H9 (cell line): ENCODE measurements at regions not wholly inside any gene's neighbourhood (a gene's known extent, or its start where the extent isn't known, plus 50 kb on each side); places are given as distances from the start of the nearest gene placed in this dataset.

ENCODE experiments used
- DNase-seq: peaks from one replicate; pipeline ENCODE4 v3.0.0-alpha.2; 2017
- H2AFZ ChIP-seq: one replicate; pipeline ENCODE4 v1.6.1; 2013; ENCODE audit warnings: mild to moderate bottlenecking, low read length, control low read depth, moderate library complexity
- H2AK5ac ChIP-seq: 2 replicates; pipeline ENCODE4 v1.6.1; 2013; ENCODE audit warnings: low read length, control low read depth, mixed read lengths; ENCODE audit not compliant: insufficient read length
- H2BK120ac ChIP-seq: one replicate; pipeline ENCODE4 v1.6.1; 2013; ENCODE audit warnings: low read depth, mild to moderate bottlenecking, low read length, control low read depth, inconsistent platforms; ENCODE audit not compliant: poor library complexity, severe bottlenecking
- H2BK12ac ChIP-seq: 2 replicates; pipeline ENCODE4 v1.6.1; 2013; ENCODE audit warnings: low read length, control low read depth, mixed read lengths, low read depth; ENCODE audit not compliant: insufficient read length
- H2BK15ac ChIP-seq: 2 replicates; pipeline ENCODE4 v1.6.1; 2013; ENCODE audit warnings: low read depth, low read length, control low read depth
- H2BK20ac ChIP-seq: one replicate; pipeline ENCODE4 v1.6.1; 2013; ENCODE audit warnings: low read depth, mild to moderate bottlenecking, low read length, control low read depth, inconsistent platforms; ENCODE audit not compliant: poor library complexity, severe bottlenecking
- H2BK5ac ChIP-seq: 2 replicates; pipeline ENCODE4 v1.6.1; 2013; ENCODE audit warnings: low read length, control low read depth, mixed read lengths; ENCODE audit not compliant: insufficient read length
- H3K14ac ChIP-seq: 2 replicates; pipeline ENCODE4 v1.6.1; 2013; ENCODE audit warnings: low read length, control low read depth; ENCODE audit not compliant: insufficient read depth
- H3K18ac ChIP-seq: 2 replicates; pipeline ENCODE4 v1.6.1; 2013; ENCODE audit warnings: low read depth, mild to moderate bottlenecking, mixed read lengths, low read length, control low read depth; ENCODE audit not compliant: insufficient read length
- H3K23ac ChIP-seq: 2 replicates; pipeline ENCODE4 v1.6.1; 2013; ENCODE audit warnings: low read length, control low read depth, mixed read lengths, low read depth; ENCODE audit not compliant: insufficient read length
- H3K23me2 ChIP-seq: 2 replicates; pipeline ENCODE4 v1.6.1; 2013; ENCODE audit warnings: low read depth, mild to moderate bottlenecking, mixed read lengths, low read length, control low read depth; ENCODE audit not compliant: insufficient read length, poor library complexity, severe bottlenecking
- H3K27ac ChIP-seq: 2 replicates; pipeline ENCODE4 v1.5.1; 2013; ENCODE audit warnings: low read length, control low read depth, mixed read lengths, low read depth; ENCODE audit not compliant: insufficient read length
- H3K27me3 ChIP-seq: 2 replicates; pipeline ENCODE4 v1.6.1; 2013; ENCODE audit warnings: low read length, control low read depth, inconsistent platforms; ENCODE audit not compliant: insufficient read depth
- H3K4ac ChIP-seq: 2 replicates; pipeline ENCODE4 v1.6.1; 2013; ENCODE audit warnings: low read depth, mild to moderate bottlenecking, control low read depth, inconsistent platforms, low read length, moderate library complexity
- H3K4me1 ChIP-seq: 2 replicates; pipeline ENCODE4 v1.6.1; 2013; ENCODE audit warnings: low read length, control low read depth, inconsistent platforms; ENCODE audit not compliant: insufficient read depth
- H3K4me2 ChIP-seq: 2 replicates; pipeline ENCODE4 v1.6.1; 2013; ENCODE audit warnings: low read length, control low read depth, mixed read lengths; ENCODE audit not compliant: insufficient read length, insufficient read depth
- H3K56ac ChIP-seq: 2 replicates; pipeline ENCODE4 v1.6.1; 2013; ENCODE audit warnings: low read depth, mild to moderate bottlenecking, mixed read lengths, low read length, control low read depth; ENCODE audit not compliant: insufficient read length
- H3K79me1 ChIP-seq: 2 replicates; pipeline ENCODE4 v1.6.1; 2013; ENCODE audit warnings: low read depth, mild to moderate bottlenecking, moderate library complexity, low read length, control low read depth, inconsistent platforms; ENCODE audit not compliant: insufficient read depth, poor library complexity, severe bottlenecking
- H3K79me2 ChIP-seq: 2 replicates; pipeline ENCODE4 v1.6.1; 2013; ENCODE audit warnings: low read length, control low read depth, inconsistent platforms; ENCODE audit not compliant: insufficient read depth
- H3K9ac ChIP-seq: 2 replicates; pipeline ENCODE4 v1.6.1; 2013; ENCODE audit warnings: low read length, control low read depth, mixed read lengths; ENCODE audit not compliant: insufficient read length; ENCODE audit errors: extremely low read depth
- H3K9me3 ChIP-seq: one replicate; pipeline ENCODE4 v1.6.1; 2013; ENCODE audit warnings: low read depth, low read length, inconsistent platforms; ENCODE audit not compliant: control insufficient read depth
- H3T11ph ChIP-seq: one replicate; pipeline ENCODE4 v1.6.1; 2013; ENCODE audit warnings: mild to moderate bottlenecking, low read length, control low read depth, inconsistent platforms
- H4K20me1 ChIP-seq: one replicate; pipeline ENCODE4 v1.6.1; 2013; ENCODE audit not compliant: control insufficient read depth, insufficient read length, insufficient read depth
- H4K5ac ChIP-seq: 2 replicates; pipeline ENCODE4 v1.6.1; 2013; ENCODE audit warnings: low read depth, mild to moderate bottlenecking, mixed read lengths, low read length, control low read depth; ENCODE audit not compliant: insufficient read length
- H4K8ac ChIP-seq: replicated peaks from 2 replicates; pipeline ENCODE4 v1.6.1; 2013; ENCODE audit warnings: low read length, control low read depth, mixed read lengths, low read depth; ENCODE audit not compliant: insufficient read length
- H4K91ac ChIP-seq: 2 replicates; pipeline ENCODE4 v1.6.1; 2013; ENCODE audit warnings: low read depth, mild to moderate bottlenecking, moderate library complexity, mixed read lengths, low read length, control low read depth; ENCODE audit not compliant: insufficient read length
- H3K27ac Mint-ChIP-seq, 3 experiments: 2 replicates in 2 of 3; 3 replicates in 1 of 3; pipeline ENCODE4 v1.8.0; 2020 to 2021; ENCODE audit warnings: mixed read lengths in 3 of 3, mild to moderate bottlenecking in 1 of 3, moderate library complexity in 1 of 3
- H3K27me3 Mint-ChIP-seq: 2 replicates; pipeline ENCODE4 v1.8.0; 2021; ENCODE audit warnings: low read depth, mild to moderate bottlenecking, moderate library complexity, mixed read lengths
- H3K36me3 Mint-ChIP-seq, 3 experiments: 2 replicates in 2 of 3; 3 replicates in 1 of 3; pipeline ENCODE4 v1.8.0; 2020 to 2021; ENCODE audit warnings: low read depth in 3 of 3, mixed read lengths in 3 of 3; ENCODE audit not compliant: insufficient read depth in 1 of 3
- H3K4me1 Mint-ChIP-seq, 2 experiments: 2 replicates each; pipeline ENCODE4 v1.8.0; 2020; ENCODE audit warnings: mixed read lengths in 2 of 2
- H3K4me3 Mint-ChIP-seq, 2 experiments: 2 replicates in 1 of 2; 3 replicates in 1 of 2; pipeline ENCODE4 v1.8.0; 2020 to 2021; ENCODE audit warnings: mild to moderate bottlenecking in 2 of 2, mixed read lengths in 2 of 2, moderate library complexity in 1 of 2
- H3K9me3 Mint-ChIP-seq, 2 experiments: 2 replicates in 1 of 2; 3 replicates in 1 of 2; pipeline ENCODE4 v1.8.0; 2020; ENCODE audit warnings: mild to moderate bottlenecking in 2 of 2, mixed read lengths in 2 of 2, moderate library complexity in 1 of 2
- TF ChIP-seq, protein P1 (sequence below): fragments of 200-600 bp; sonication (generic); conservative IDR thresholded peaks from 3 replicates; pipeline ENCODE4 v1.8.0; 2021; ENCODE audit warnings: antibody characterized with exemption, mild to moderate bottlenecking

DNA sequence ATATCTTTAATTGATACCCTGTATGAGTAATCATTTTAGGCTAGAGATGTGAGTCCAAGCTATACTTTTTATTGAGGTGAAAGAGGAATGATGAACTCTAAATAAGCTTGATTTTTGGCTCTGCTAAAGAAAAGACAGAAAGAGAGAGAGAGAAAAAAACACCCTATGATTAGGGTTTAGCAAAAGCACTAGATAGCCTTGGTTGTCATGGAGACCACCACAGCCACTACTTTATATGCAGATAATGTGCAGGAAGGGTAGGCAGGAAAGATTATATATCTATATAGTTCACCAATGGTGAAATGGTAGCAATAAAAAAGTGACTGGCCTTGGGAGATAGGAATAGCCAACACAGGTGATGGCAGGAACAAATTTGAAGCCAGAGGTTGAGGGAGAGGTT is 69.9 kb upstream of the CAMK2D start:
- Histone ChIP-seq H3K9me3 (no peaks in the 10 kb centered on the region), H2BK120ac (no peak overlapping the region), H3K23me2 (no peaks in the 10 kb centered on the region), H4K8ac (no peak overlapping the region), H3K4me2 (no peak overlapping the region), H3K4me1 (no peaks in the 10 kb centered on the region), H2BK5ac (no peak overlapping the region), H3K79me1 (no peaks in the 10 kb centered on the region), H3K27me3 (no peaks in the 10 kb centered on the region), H3K79me2 (no peaks in the 10 kb centered on the region), H3K27ac (no peak overlapping the region), H3K14ac (no peak overlapping the region), H4K5ac (no peak overlapping the region), H4K91ac (no peak overlapping the region), H3T11ph (no peak overlapping the region), H4K20me1 (no peaks in the 10 kb centered on the region), H3K56ac (no peak overlapping the region), H3K18ac (no peak overlapping the region), H2AK5ac (no peak overlapping the region), H2BK12ac (no peak overlapping the region), H3K23ac (no peak overlapping the region), H2BK20ac (no peak overlapping the region), H2AFZ (no peak overlapping the region), H3K4ac (no peak overlapping the region), H3K9ac (no peak overlapping the region), H2BK15ac (no peak overlapping the region)
- DNase-seq = no peak
- H3K36me3 Mint-ChIP-seq = no peaks in the 10 kb centered on the region
- no peaks in the 10 kb centered on the region for H3K4me1 Mint-ChIP-seq
- no peak overlapping the region for H3K27ac Mint-ChIP-seq
- H3K9me3 Mint-ChIP-seq = no peaks in the 10 kb centered on the region
- H3K27me3 Mint-ChIP-seq = no peaks in the 10 kb centered on the region
- H3K4me3 Mint-ChIP-seq = no peak overlapping the region
- TF ChIP-seq, protein P1, sequence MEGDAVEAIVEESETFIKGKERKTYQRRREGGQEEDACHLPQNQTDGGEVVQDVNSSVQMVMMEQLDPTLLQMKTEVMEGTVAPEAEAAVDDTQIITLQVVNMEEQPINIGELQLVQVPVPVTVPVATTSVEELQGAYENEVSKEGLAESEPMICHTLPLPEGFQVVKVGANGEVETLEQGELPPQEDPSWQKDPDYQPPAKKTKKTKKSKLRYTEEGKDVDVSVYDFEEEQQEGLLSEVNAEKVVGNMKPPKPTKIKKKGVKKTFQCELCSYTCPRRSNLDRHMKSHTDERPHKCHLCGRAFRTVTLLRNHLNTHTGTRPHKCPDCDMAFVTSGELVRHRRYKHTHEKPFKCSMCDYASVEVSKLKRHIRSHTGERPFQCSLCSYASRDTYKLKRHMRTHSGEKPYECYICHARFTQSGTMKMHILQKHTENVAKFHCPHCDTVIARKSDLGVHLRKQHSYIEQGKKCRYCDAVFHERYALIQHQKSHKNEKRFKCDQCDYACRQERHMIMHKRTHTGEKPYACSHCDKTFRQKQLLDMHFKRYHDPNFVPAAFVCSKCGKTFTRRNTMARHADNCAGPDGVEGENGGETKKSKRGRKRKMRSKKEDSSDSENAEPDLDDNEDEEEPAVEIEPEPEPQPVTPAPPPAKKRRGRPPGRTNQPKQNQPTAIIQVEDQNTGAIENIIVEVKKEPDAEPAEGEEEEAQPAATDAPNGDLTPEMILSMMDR = no peak
